GM18861 (cell line): ENCODE measurements at regions not wholly inside any gene's neighbourhood (a gene's known extent, or its start where the extent isn't known, plus 50 kb on each side); places are given as distances from the start of the nearest gene placed in this dataset.

ENCODE experiments used
- ATAC-seq: cut with Tn5 transposase; IDR thresholded peaks from one replicate; pipeline ENCODE4 v1.9.1; 2021; ENCODE audit not compliant: unreplicated experiment

GRCh38 chr11:103849366-103849765 is 187.1 kb upstream of the DDI1 start:
- no peak for ATAC-seq

GRCh38 chr11:103850419-103851165 is 185.8 kb upstream of the DDI1 start:
- ATAC-seq, result no peak

- ATAC-seq, result no peak
Measured at GRCh38 chr11:103851166-103851651, 185.2 kb upstream of the DDI1 start.
